GM19395 (cell line): ENCODE measurements at regions not wholly inside any gene's neighbourhood (a gene's known extent, or its start where the extent isn't known, plus 50 kb on each side); places are given as distances from the start of the nearest gene placed in this dataset.
"Not testable (repeated sequence)": the region's sequence is repeated elsewhere in the genome, so short reads cannot be mapped to it uniquely, and the experiment has no call there.

Source experiments
- ATAC-seq: cut with Tn5 transposase; IDR thresholded peaks from one replicate; pipeline ENCODE4 v1.9.1; 2021; ENCODE audit warnings: mild to moderate bottlenecking, moderate library complexity; ENCODE audit not compliant: unreplicated experiment

GRCh38 chrX:140447150-140447549, 57.7 kb downstream of the SOX3 start:
- no peak for ATAC-seq

GRCh38 chrX:140440876-140441275, 64.0 kb downstream of the SOX3 start:
- ATAC-seq: no peak

GRCh38 chrX:140439476-140439875, 65.4 kb downstream of the SOX3 start:
- ATAC-seq: no peak

GRCh38 chrX:140434347-140434746, 70.5 kb downstream of the SOX3 start:
- no peak for ATAC-seq

- ATAC-seq: no peak
Measured at GRCh38 chrX:140433582-140433981, 71.3 kb downstream of the SOX3 start.

GRCh38 chrX:140432346-140433175, 72.3 kb downstream of the SOX3 start:
- ATAC-seq: no peak

- no peak for ATAC-seq
Measured at GRCh38 chrX:140431521-140431920, 73.3 kb downstream of the SOX3 start.

- no peak for ATAC-seq
Measured at GRCh38 chrX:140425712-140426395, 79.0 kb downstream of the SOX3 start.

- no peak for ATAC-seq
Measured at GRCh38 chrX:140422501-140422900, 82.4 kb downstream of the SOX3 start.

GRCh38 chrX:140402131-140402530, 102.7 kb downstream of the SOX3 start:
- ATAC-seq: not testable (repeated sequence)

GRCh38 chrX:140396326-140396725, 108.5 kb downstream of the SOX3 start:
- ATAC-seq: not testable (repeated sequence)

GRCh38 chrX:140393507-140393906, 111.4 kb downstream of the SOX3 start:
- ATAC-seq: no peak

GRCh38 chrX:140391313-140391712, 113.6 kb downstream of the SOX3 start:
- no peak for ATAC-seq

GRCh38 chrX:140389331-140389730, 115.5 kb downstream of the SOX3 start:
- ATAC-seq: no peak

- no peak for ATAC-seq
Measured at GRCh38 chrX:140362861-140363260, 142.0 kb downstream of the SOX3 start.

- no peak for ATAC-seq
Measured at GRCh38 chrX:140360924-140361323, 143.9 kb downstream of the SOX3 start.

GRCh38 chrX:140360284-140360683, 144.6 kb downstream of the SOX3 start:
- no peak for ATAC-seq

GRCh38 chrX:140355922-140356321, 148.9 kb downstream of the SOX3 start:
- ATAC-seq: no peak

GRCh38 chrX:140355429-140355828, 149.4 kb downstream of the SOX3 start:
- no peak for ATAC-seq

GRCh38 chrX:140354431-140355120, 150.3 kb downstream of the SOX3 start:
- no peak for ATAC-seq

GRCh38 chrX:140346729-140347128, 158.1 kb downstream of the SOX3 start:
- ATAC-seq: no peak
